ENCODE measurements at regions not wholly inside any gene's neighbourhood (a gene's known extent, or its start where the extent isn't known, plus 50 kb on each side); places are given as distances from the start of the nearest gene placed in this dataset.

DNA sequence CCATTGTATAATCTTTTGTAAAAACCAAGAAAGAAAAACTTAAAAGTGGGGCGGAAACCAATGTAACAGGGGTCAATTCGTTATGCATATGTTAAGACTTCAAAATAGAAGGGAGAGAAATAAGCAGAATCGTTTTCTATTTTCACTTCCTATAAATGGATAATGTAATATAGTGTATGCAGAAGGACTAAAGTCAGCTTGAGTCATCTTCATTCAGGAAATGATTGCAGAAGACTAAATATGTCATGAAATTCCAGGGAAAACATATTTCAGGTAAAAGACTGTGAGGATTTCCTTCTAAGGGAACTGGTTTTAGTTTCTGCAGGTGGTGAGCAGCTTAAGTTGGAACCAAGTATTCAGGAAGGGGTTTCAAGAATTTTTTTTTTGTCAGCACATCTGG, 753.3 kb downstream of the IRX1 start:
- DNase-seq, result no peak

DNA sequence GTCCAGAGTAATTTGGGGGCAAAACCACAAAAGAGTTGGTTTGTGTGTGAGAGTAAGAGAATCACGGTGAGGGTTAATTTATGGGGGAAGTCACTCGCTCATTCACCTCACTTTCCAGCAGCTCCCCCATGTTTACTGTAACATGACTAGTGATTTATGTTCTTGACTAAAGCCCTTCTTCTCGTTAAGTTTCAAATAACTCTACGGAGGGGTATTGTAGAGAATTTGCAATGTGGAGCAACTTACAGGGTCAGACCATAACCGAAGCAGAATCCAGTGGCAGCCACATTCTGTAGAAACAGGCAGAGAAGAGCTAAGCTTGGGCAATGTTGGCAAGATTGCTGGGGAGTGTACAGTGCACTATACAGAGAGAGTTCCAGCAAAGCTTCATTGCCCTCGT, 760.6 kb downstream of the IRX1 start:
- DNase-seq, result no peak

DNA sequence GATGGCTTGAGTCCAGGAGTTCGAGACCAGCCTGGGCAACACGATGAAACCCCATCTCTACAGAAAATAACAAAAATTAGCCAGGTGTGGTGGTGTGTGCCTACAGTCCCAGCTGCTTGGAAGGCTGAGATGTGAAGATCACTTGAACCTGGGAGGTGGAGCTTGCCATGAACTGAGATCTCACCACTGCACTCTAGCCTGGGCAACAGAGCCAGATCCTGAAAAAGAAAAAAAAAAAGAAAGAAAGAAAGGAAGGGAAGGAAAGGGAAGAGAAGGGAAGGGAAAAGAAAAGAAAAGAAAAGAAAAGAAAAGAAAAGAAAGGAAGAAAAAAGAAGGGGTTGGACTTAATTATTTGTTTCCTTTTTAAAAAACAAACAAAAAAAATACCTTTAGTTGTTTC, 764.2 kb downstream of the IRX1 start:
- no peak for DNase-seq

DNA sequence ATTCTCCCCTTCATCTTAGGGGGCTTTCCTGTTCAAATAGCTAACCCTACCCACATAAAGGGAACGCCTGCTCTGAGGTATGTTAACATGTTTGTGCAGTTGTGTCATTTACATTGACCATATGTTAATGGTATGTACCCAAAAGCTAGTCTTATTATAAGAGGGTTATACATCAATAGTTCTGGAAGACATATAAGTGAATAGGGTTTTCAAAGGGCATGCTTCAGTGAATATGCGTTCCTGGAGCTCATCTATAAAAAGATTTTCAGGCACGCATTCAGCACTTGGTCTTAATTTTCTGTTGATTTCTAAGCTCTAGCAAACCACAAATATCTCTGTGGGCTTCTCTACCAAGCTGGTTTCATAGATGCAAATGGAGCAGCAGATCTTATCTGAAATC, 766.1 kb downstream of the IRX1 start:
- no peak for DNase-seq

DNA sequence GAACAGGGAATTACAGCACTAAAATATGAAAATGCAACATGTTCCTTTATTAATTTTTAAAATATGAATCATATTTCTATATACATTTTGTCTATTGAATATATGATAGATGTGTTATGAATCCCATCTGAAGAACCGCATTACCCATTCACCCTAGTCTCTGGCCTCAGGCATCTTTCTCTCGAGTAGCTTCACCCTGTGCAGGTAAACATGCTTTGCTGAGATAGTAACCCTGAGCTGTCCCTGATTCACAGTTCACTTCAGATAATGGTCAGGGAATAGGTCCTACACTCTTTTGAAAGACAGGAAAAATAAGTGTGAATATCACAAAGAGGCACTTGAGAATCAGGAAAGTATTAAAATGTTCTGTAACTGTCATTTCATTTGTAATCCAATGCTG, 766.8 kb downstream of the IRX1 start:
- DNase-seq, result no peak

DNA sequence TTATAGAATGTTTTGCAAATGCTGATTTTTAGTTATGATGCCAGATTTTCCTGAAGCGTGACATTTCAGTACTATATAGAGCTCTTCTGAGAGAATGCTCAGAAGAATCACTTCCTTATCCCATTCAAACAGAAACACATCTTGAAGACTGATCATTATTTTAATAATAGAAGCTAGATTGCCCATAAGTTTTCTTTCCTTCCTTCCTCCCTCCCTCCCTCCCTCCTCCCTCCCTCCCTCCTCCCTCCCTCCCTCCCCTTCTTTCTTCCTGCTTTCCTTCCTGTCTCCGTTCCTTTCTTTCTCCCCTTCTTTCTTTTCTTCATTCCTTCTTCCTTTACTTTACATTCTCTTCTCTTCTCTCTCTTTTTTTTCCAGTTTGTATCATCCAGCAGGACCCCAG, 767.4 kb downstream of the IRX1 start:
- no peak for DNase-seq

DNA sequence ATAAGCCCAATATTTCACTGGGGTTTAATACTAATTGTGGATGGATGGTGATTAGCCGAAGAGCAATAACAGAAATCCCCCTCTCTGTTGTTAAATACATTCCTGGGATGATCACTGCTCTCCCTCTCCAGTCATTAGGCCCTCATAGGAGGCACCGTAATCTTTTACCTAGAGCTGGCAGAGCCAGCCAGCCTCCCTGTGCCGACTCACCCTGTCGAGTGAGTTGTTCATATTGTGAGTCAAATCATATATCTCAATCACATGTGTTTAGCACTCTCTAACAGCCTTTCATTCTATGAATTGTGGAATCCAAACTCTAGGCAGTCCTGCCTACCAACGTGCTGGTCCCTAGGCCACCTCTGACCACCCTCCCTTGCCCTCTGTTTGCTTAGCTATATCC, 771.0 kb downstream of the IRX1 start:
- DNase-seq, result no peak

DNA sequence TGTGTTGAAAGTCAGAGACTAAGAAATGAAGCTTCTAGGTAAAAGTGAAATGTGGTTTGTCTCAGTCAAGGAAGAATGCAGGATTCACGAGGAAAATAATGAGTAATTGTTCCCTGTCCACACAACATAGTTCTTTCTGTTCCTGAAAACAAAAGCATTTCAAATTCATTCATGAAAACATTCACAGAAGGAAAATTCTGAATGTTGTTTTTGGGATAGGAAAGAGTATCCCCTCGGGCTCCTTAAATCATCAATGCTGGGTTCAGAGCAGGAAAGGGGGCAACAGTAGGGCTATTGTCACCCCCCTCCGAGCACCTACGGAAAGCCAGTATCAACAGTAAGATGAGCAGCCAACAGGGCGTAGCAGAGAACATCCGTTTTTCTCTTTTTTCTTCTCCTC, 769.9 kb upstream of the ADAMTS16 start:
- no peak for DNase-seq

DNA sequence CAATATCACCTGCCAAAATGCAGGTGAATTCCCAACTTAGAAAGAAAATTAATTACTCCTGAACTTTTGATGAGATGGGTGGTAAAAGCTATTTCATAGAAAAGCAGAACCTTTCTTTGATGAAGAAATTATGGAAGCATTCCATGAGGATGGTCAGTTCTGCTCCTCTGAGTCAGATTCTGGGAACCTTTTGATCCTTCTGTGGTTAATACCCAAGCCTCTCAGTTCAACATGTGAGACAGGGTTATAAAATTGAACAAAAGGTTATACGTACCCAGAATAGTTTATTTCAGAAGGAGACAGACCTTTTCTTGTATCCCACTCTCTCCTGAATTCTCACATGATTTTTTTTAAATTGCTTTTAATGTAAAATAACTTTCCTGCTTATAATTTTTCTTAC, 767.6 kb upstream of the ADAMTS16 start:
- no peak for DNase-seq

DNA sequence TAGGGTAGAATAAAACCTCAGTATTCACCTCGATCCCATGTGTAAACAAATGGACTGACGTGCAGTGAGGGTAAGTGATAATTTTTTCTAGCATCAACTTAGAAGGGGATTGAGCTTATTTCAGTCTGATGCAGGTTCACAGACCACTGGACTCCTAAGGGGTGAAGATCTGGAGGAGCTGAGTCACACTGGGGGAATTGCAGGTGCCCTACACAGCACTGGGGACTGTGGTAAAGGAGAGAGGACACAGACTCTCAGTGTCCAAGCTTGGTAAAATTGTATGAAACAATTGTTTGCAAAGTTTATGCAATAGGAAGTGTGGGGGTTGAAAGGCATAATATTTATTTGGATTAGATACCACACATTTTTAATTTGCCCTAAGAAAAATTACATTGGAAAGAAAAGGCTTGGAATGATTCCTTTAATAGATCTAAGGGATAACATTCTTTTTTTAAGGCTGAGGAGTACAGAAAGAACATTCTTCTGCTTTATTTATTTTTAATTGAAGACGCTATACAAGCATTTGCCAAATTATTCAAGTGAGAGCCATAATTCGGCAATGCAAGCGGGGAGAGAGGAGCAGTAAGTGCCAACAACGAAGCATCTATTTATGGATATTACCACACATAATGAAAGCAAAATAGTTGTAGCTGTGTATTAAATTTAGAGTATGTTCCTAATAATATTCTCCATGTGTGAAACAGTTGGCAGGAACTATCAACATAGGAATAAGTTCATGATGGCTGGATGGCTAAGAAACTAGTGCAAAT, 766.9 kb upstream of the ADAMTS16 start:
- no peak for DNase-seq

DNA sequence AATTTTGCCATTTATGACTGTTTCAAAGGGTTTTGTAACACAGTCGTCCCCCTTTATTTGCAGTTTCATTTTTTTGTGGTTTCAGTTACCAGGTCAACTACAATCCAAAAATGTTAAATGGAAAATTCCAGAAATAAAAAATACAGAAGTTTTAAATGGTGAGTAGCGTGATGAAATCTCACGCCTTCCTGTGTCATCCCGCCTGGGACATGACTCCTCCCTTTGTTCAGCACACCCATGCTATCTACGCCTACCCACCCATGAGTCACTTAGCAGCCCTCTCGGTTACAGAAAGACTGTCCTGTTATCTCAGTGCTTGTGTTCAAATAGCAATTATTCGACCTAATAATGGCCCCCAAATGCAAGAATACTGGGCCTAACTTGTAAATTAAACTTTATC, 765.3 kb upstream of the ADAMTS16 start:
- DNase-seq, result no peak

DNA sequence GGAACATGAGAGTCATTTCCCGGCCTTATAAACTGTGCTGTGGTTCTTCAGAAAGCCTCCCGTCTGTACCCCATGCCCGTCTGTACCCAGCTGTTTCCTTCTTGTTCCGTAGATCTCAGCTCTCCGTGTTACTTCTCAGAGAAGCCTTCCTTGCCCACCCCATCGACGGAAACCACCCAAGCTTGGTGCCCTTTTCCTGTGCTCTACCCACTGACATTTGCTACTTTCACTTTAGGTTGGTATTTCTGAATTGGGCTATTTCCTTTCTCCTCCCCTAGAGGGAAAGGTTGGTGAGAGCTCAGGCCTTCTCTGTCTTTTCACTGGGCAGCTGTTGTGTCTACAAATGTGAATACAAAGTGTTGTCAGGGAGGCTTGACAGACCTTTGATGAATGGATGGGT, 764.5 kb upstream of the ADAMTS16 start:
- no peak for DNase-seq

DNA sequence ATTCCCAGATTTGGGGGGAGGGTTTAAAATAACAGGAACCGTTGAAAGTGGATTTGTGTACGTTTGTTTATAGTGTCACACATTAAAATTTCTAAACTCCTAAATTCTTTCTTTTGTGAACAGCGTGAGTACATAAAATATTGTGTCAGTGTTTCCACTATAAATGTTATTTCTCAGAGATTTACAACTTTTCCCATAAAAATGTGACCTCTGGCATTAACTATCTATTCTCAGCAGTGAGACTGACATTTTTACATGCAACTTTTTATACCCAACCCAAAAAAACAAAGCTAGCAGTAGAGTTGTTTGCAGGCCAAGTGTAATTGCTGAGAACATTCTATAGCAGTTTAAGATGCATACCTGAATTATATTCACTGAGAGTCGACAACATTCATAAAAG, 757.0 kb upstream of the ADAMTS16 start:
- no peak for DNase-seq

DNA sequence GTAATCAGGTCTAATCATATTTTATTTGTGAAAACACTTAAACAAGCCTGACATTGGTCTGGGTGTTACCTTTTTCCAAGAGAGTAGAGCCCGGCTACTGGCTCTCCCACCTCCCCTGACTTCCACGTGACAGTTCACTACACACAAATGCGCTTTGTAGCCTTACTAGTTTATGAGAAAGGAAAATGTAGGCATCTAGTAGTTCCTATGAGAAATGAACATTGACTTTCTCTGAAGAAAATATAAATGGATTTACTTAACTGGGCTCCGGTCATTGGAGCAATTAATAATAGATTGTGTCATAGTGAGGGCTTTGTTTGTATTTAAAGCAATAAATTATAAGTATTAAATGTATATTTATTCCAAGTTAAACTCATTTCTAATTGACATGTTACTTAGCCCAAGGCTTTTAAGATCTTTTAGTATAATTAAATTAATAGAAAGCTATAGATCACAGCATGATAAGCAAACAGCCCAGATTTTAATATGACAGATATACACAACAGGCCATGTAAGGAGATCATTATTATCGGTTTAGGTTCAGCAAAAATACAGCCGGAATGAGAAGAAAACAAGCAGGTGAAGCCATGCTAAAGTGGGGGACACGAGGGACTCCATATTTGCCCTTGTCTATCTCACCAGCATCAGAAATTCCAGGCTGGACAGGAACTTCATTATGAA, 756.5 kb upstream of the ADAMTS16 start:
- no peak for DNase-seq

DNA sequence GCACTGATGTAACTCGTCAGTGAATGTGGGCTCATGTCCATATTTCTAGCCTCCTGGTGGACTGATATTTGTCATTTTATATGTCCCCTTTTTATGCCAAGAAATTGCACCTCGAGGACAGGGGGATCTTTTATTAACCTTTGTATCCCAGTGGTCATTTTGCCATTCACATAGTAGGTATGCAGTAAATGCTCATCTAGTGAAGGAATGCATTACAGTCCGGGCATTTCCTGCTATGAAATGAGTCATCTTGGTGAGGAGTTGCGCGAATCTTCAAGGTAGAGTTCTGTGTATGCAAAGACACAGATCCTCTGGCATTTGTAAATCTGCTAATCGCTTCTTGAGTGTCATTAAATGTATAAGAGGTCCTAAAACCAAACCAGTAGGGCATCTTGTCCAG, 755.5 kb upstream of the ADAMTS16 start:
- DNase-seq, result no peak

DNA sequence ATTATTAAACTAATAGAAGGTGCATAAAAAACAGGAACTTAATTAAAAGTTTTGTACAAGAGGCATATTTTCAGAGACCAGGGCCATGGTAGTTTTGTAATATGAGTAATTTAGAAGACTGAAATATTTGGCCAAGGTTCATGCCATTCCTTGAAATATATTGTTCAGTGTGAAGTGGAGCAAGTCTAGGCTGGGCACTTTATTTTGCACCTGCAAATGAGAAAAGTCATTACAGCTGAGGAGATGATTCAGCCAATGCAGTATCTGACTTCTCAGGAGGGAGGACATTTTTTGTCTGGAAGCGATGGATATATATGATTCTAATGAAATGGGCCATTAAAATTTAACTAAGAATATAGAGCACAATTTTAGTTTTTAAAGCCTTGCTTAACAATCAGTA, 754.0 kb upstream of the ADAMTS16 start:
- DNase-seq, result no peak

DNA sequence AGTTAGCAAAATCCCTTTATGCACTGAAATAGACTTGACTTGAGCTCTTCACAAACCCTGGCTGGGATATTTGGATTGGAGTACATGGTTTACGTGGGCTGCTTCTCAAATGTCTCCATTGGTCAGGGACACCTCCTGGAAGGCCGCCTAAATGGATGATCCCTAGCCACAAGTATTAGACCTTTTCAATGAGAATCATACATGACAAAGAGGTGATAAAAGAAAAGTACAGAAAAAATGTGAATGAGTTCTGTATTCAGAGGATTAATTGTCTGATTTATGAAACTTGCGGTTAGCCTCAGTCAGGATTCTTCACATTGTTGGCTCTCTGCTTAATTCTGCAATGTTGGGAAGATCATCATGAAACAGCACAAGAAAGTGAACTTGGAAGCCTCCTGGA, 752.8 kb upstream of the ADAMTS16 start:
- DNase-seq, result no peak

DNA sequence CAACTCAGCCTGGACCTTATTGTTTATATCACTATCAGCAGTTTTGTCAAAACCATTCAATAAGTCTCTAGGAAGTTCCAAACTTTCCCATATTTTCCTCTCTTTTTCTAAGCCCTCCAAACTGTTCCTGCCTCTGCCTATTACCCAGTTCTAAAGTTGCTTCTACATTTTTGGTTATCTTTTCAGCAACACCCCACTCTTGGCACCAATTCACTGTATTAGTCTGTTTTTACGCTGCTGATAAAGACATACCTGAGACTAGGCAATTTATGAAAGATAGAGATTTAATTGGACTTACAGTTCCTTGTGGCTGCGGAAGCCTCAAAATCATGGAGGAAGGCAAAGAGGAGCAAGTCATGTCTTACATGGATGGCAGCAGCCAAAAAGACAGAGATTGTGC, 744.4 kb upstream of the ADAMTS16 start:
- DNase-seq, result no peak

DNA sequence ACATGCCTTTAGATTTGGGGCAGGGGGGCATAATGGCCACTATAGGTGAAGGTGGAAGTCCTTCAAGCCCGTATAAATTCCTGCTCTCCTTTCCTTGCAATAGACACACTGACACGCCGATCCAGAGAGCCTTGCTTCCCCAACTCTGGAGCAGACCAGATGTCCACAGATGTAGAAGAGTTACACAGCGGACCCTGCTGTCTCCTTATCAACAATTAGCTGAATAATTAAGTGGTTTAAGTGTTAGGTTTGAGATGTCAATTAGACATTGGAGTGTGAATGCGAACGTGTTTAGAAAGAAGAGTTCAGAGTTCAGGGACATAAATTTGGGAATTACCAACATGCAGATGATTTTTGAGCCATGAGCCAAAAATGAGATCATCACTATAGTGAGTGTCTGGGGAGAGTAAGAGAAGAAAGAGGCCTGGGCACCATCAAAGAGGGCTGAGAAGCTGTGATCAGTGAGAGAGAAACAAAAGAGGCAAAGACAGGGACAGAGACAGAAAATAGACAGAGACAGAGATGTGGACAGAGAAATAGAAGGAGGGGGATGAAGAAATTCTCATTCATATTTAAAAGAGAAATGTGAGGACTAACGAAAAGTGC, 734.4 kb upstream of the ADAMTS16 start:
- DNase-seq, result no peak

DNA sequence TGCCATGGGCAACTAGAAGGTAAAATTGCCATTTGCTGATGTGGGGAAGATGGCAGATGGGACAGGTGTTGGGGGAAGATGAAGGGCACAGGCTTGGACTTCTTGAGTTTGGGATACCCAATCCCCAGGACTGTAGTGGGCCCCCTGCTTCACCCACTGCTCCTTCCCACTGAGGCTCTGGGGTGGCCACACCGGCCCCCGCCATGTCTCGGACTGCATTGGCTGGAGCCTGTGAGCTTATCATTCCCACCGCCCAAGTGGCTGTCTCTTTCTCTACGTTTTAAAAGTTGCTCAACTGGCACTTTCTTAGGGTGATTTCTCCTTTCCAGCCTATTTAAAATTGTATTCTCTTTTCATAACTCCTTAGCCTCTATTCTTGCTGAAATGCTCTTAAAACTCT, 730.0 kb upstream of the ADAMTS16 start:
- no peak for DNase-seq

DNA sequence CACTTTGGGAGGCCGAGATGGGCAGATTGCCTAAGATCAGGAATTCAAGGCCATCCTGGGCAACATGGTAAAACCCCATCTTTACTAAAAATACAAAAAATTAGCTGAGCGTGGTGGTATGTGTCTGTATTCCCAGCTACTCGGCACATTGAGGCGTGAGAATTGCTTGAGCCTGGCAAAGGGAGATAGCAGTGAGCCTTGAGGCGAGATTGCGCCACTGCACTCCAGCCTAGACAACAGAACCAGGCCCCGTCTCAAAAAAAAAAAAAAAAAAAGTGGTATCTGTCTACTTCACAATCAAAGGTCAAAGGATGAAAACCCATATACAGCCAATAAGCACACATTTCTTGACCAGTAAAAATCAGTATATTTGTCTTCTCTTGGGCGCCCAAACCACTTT, 728.5 kb upstream of the ADAMTS16 start:
- DNase-seq, result no peak

DNA sequence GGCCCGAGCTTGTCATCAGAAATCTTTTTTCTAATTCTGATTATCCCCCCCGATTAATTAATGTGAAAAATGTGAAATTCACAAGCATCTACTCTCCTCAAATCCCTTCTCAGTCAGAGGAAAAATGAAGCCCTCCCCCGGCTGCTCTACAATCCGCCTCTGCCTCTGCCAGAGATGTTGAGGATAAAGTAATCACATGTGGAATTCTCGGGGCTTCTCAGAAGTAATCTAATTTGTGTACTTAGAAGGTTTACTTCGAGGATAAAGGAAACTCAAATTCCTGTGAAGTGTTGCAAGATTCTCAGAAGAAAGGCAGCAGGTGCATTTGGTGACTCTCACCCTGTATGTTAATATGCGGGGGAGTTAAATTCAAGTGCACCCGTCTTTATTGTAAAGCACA, 726.1 kb upstream of the ADAMTS16 start:
- DNase-seq, result no peak

DNA sequence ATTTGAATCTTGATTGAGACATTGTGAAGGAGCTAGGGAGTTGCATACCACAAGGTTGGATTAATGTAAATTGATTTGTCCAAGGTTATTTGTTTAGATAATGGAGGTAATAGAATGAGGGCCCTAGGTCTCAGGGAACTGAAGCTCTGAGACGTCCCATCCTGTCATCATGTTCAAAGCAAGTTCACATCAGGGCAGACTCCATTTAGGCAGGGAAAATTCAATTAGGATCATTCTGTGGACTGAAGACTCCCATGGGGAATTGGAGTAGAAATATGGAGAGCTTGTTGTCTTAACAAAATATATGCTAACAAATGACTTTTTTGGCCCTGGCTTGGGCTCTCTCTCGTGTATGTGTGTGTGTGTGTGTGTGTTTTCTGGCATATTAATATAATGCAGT, 722.0 kb upstream of the ADAMTS16 start:
- no peak for DNase-seq

DNA sequence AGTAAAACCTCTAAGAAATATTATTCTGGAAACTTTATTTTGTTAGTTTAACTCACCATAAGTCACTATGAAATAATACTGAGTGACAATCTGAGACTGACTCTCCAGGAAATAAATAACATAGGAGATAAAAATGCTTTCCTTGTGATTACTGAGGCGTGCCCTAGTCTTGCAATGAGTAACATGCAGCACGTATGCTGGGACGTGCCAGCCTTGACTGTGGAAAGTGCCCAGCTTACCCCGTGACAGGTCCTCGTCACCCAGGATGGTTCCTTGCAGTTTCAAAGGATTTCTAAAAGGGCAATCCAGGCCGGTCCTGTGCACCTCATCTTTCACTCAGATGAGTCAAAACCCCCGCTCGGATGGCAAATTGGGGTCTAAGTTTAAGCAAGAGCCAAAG, 720.8 kb upstream of the ADAMTS16 start:
- DNase-seq, result no peak

DNA sequence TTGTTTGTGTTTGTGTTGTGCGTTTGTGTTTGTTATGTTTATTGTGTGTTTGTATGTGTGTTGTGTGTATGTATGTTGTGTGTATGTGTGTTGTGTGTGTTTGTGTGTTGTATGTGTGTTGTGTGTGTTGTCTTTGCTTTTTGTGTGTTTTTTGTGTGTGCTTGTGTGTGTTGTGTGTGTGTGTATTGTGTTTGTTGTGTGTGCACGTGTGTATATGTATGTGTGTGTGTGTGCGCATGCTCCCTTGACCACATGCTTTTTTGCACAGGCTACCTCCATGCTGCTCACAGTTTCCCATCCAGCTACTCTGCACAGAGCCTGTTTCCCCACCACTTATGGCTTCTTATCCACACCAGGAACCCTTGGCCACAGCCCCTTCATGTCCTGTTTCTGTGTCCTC, 720.0 kb upstream of the ADAMTS16 start:
- no peak for DNase-seq

Data from CD4-positive, alpha-beta T cell treated with Interleukin-6 for 4 hours (primary cell).